Kidney (tissue), 13 donors: ENCODE measurements at regions not wholly inside any gene's neighbourhood (a gene's known extent, or its start where the extent isn't known, plus 50 kb on each side); places are given as distances from the start of the nearest gene placed in this dataset.

Experiments used
- DNase-seq, 5 donors: peaks; one replicate each; pipeline ENCODE4 v3.0.0-alpha.2; 2013 to 2020
- FAIRE-seq: peaks from 2 replicates; lab custom pipeline; 2012; peaks lifted over from hg19 to GRCh38; lab: Jason Lieb, UNC
- H3K27ac ChIP-seq, 2 donors: one replicate each; pipeline ENCODE4 v1.7.0; 2013; ENCODE audit warnings: low read depth in 2 of 2, low read length in 2 of 2, inconsistent platforms in 1 of 2
- H3K27me3 ChIP-seq: one replicate; pipeline ENCODE4 v1.7.1; 2013; ENCODE audit warnings: low read length, inconsistent platforms; ENCODE audit not compliant: control insufficient read depth, insufficient read depth
- H3K36me3 ChIP-seq, 3 donors: one replicate each; pipeline versions ENCODE4 v1.7.0 to v1.7.1; 2013; ENCODE audit warnings: low read length in 3 of 3, control low read depth in 1 of 3, inconsistent platforms in 1 of 3; ENCODE audit not compliant: insufficient read depth in 3 of 3, control insufficient read depth in 2 of 3
- H3K4me1 ChIP-seq, 3 donors: one replicate each; pipeline versions ENCODE4 v1.7.0 to v1.7.1; 2013; ENCODE audit warnings: low read length in 3 of 3, inconsistent platforms in 1 of 3, low read depth in 1 of 3; ENCODE audit not compliant: control insufficient read depth in 2 of 3, insufficient read depth in 2 of 3
- H3K4me3 ChIP-seq, 3 donors: one replicate each; pipeline versions ENCODE4 v1.7.0 to v1.8.1; 2013; ENCODE audit warnings: low read length in 3 of 3, control low read depth in 1 of 3, inconsistent platforms in 1 of 3
- H3K9ac ChIP-seq, 3 donors: one replicate each; pipeline versions ENCODE4 v1.7.0 to v1.7.1; 2013; ENCODE audit warnings: low read length in 3 of 3, control low read depth in 1 of 3, inconsistent platforms in 1 of 3
- H3K9me3 ChIP-seq, 3 donors: one replicate each; pipeline versions ENCODE4 v1.7.0 to v1.7.1; 2013; ENCODE audit warnings: low read length in 3 of 3, control low read depth in 1 of 3, inconsistent platforms in 1 of 3; ENCODE audit not compliant: control insufficient read depth in 2 of 3, insufficient read depth in 1 of 3
- CTCF ChIP-seq: IDR thresholded peaks from 3 replicates; pipeline ENCODE4 v1.5.1; 2012; ENCODE audit warnings: mild to moderate bottlenecking, moderate library complexity, borderline replicate concordance; ENCODE audit not compliant: insufficient read depth; ENCODE audit errors: extremely low read depth
- intact Hi-C: fragments of 100-400 bp; cut with DNase I; formaldehyde crosslinking; loops from one replicate; pipeline ENCODE4 v1.11.1; 2022
- donor health status: control.
- donor health status: control.
- donor health status: control.
- donor health status: control.
- donor health status: control.
- donor health status: DM: yes; HTN: yes; CAD: no.
- donor health status: Normal renal cell carcinoma (clear cell type).

DNA sequence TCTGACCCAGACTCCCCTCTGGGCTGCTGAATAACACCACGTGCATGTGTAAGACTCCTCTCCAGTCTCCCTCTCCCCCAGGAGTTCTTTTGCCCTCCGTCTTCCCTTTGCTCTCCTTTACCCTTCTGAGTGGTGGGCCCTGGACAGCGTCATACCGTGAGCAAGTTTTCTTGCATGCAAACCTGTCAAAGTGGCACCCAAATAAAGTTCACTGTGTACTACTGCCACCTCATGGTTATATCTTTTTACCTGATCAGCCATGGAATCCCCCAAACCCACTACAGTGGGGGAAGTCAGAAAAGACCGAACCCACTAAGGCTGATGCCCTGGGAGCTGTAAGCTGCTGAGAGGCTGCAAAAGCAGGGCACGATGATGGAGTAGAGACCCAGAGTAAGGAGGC, 131.1 kb upstream of the VRK1 start:
- no peak for FAIRE-seq
- DNase-seq: no peak
- no peak overlapping the region for H3K4me3 ChIP-seq
- H3K27ac ChIP-seq: no peak overlapping the region
- no peaks in the 10 kb centered on the region for H3K27me3 ChIP-seq
- TF ChIP-seq CTCF: no peak
- no peaks in the 10 kb centered on the region for H3K9me3 ChIP-seq
- H3K9ac ChIP-seq: no peak overlapping the region
- intact Hi-C loops: no loop called here
- H3K4me1 ChIP-seq: no peaks in the 10 kb centered on the region
- no peaks in the 10 kb centered on the region for H3K36me3 ChIP-seq

DNA sequence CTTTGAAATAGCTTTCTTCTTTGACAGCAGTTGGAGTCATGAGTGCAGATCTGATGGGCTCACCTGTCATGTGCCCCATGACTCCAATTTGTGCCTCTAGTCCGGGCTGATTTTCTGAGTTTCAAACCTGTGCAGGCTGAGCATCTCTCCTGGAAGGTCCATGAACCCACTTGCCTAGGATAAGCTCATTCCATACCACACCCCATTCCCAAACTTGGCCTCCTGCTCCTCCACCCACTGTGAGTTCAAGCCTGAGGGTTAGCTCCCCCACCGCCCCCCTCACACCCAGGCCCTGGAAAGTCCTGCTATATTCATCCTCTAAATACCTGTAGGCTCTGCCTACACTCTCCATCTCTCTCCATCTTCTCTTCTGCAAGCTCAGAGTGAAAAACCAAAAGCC, 126.8 kb upstream of the VRK1 start:
- H3K4me1 ChIP-seq: no peaks in the 10 kb centered on the region
- H3K9ac ChIP-seq: no peak overlapping the region
- no peak overlapping the region for H3K4me3 ChIP-seq
- intact Hi-C loops: no loop called here
- FAIRE-seq: no peak
- H3K9me3 ChIP-seq: no peaks in the 10 kb centered on the region
- no peak for DNase-seq
- H3K27ac ChIP-seq: no peak overlapping the region
- H3K27me3 ChIP-seq: no peaks in the 10 kb centered on the region
- no peak for TF ChIP-seq CTCF
- H3K36me3 ChIP-seq: no peaks in the 10 kb centered on the region

- Histone ChIP-seq H3K9ac (no peak overlapping the region), H3K36me3 (no peaks in the 10 kb centered on the region), H3K9me3 (no peaks in the 10 kb centered on the region), H3K4me3 (no peak overlapping the region), H3K27ac (no peak overlapping the region), H3K4me1 (no peaks in the 10 kb centered on the region), H3K27me3 (no peaks in the 10 kb centered on the region)
- TF ChIP-seq CTCF: no peak
- intact Hi-C loops: no loop called here
- FAIRE-seq (no peak), DNase-seq (no peak)
These were observed 126.0 kb upstream of the VRK1 start for GRCh38 chr14:96671218-96671617.

DNA sequence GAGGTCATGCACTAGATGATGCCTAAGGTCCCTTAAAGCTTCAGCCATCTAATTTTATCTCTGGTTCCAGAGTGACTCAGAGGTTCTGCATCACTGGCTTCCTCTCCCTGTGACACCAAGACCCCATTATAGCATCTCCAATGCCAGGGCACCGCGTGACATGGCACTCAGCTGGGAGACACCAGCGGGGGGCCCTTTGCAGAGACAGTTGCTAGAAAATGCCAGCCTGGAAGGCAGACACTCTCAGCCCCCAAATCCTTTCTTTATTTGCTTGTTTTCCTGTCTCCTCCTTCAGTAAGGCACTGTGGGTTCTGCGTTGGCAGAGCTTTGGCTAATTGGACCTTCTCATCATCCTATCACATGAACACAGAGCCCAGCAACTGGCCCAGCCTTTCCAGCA, 123.5 kb upstream of the VRK1 start:
- H3K4me3 ChIP-seq: no peak overlapping the region
- no peaks in the 10 kb centered on the region for H3K36me3 ChIP-seq
- H3K27me3 ChIP-seq: no peaks in the 10 kb centered on the region
- H3K4me1 ChIP-seq: no peaks in the 10 kb centered on the region
- DNase-seq: no peak
- intact Hi-C loops: no loop called here
- H3K9me3 ChIP-seq: no peaks in the 10 kb centered on the region
- TF ChIP-seq CTCF: no peak
- no peak overlapping the region for H3K9ac ChIP-seq
- no peak overlapping the region for H3K27ac ChIP-seq
- FAIRE-seq: no peak
